ENCODE measurements at regions not wholly inside any gene's neighbourhood (a gene's known extent, or its start where the extent isn't known, plus 50 kb on each side); places are given as distances from the start of the nearest gene placed in this dataset.

- ATAC-seq (no peak), DNase-seq (ENCODE audit: low read depth, low spot score) (no peak)
- H3K27me3 ChIP-seq (ENCODE audit: insufficient read depth, low read length): no peaks in the 10 kb centered on the region
- CTCF ChIA-PET: no interaction called here
- H3K27ac ChIP-seq (ENCODE audit: low read depth, low read length): no peak overlapping the region
- no peak overlapping the region for H3K4me2 ChIP-seq (ENCODE audit: low read length)
- H3K79me2 ChIP-seq (ENCODE audit: insufficient read depth, low read length): no peaks in the 10 kb centered on the region
- H3K9me3 ChIP-seq (ENCODE audit: control insufficient read depth in 1 of 2, insufficient read depth in 1 of 2, low read depth in 1 of 2, low read length in 2 of 2): no peaks in the 10 kb centered on the region
- no peaks in the 10 kb centered on the region for H3K9me2 ChIP-seq (ENCODE audit: insufficient read depth)
- H3K36me3 ChIP-seq (ENCODE audit: control insufficient read depth in 1 of 2, insufficient read depth in 2 of 2, low read length in 2 of 2): no peaks in the 10 kb centered on the region
- TF ChIP-seq SRF (IDR thresholded peaks at IDR 0.05; ENCODE audit: low read depth) (no peak), YY1 (IDR thresholded peaks at IDR 0.05; ENCODE audit: extremely low read depth, insufficient replicate concordance, low read depth, low read length) (no peak), CEBPB (IDR thresholded peaks at IDR 0.05; ENCODE audit: low read depth) (no peak), JUND (IDR thresholded peaks at IDR 0.05) (no peak), ATF3 (IDR thresholded peaks at IDR 0.05) (no peak), SP1 (IDR thresholded peaks at IDR 0.05; ENCODE audit: low read depth) (no peak), POLR2A (IDR thresholded peaks at IDR 0.05; ENCODE audit: borderline replicate concordance, extremely low read depth, insufficient read depth, insufficient read length) (no peak), ZFX (IDR thresholded peaks at IDR 0.05) (no peak), POLR2AphosphoS5 (IDR thresholded peaks at IDR 0.05; ENCODE audit: low read depth, low read length) (no peak), REST (IDR thresholded peaks at IDR 0.05; ENCODE audit: low read depth) (no peak), EZH2phosphoT487 (IDR thresholded peaks at IDR 0.05; ENCODE audit: borderline replicate concordance) (no peak), RAD21 (IDR thresholded peaks at IDR 0.05; ENCODE audit: low read depth) (no peak), CBX3 (IDR thresholded peaks at IDR 0.05; ENCODE audit: low read depth) (no peak), EGR1 (IDR thresholded peaks at IDR 0.05; ENCODE audit: low read depth) (no peak), TCF7L2 (IDR thresholded peaks at IDR 0.05; ENCODE audit: borderline replicate concordance, extremely low read depth, insufficient read depth, insufficient read length) (no peak), FOSL1 (IDR thresholded peaks at IDR 0.05; ENCODE audit: low read depth) (no peak)
- TF ChIP-seq, protein P1, sequence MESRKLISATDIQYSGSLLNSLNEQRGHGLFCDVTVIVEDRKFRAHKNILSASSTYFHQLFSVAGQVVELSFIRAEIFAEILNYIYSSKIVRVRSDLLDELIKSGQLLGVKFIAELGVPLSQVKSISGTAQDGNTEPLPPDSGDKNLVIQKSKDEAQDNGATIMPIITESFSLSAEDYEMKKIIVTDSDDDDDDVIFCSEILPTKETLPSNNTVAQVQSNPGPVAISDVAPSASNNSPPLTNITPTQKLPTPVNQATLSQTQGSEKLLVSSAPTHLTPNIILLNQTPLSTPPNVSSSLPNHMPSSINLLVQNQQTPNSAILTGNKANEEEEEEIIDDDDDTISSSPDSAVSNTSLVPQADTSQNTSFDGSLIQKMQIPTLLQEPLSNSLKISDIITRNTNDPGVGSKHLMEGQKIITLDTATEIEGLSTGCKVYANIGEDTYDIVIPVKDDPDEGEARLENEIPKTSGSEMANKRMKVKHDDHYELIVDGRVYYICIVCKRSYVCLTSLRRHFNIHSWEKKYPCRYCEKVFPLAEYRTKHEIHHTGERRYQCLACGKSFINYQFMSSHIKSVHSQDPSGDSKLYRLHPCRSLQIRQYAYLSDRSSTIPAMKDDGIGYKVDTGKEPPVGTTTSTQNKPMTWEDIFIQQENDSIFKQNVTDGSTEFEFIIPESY (IDR thresholded peaks at IDR 0.05; ENCODE audit: extremely low read depth, insufficient replicate concordance, low read length): no peak
- TF ChIP-seq, protein P2, sequence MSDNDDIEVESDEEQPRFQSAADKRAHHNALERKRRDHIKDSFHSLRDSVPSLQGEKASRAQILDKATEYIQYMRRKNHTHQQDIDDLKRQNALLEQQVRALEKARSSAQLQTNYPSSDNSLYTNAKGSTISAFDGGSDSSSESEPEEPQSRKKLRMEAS (IDR thresholded peaks at IDR 0.05): no peak
- TF ChIP-seq, protein P3, sequence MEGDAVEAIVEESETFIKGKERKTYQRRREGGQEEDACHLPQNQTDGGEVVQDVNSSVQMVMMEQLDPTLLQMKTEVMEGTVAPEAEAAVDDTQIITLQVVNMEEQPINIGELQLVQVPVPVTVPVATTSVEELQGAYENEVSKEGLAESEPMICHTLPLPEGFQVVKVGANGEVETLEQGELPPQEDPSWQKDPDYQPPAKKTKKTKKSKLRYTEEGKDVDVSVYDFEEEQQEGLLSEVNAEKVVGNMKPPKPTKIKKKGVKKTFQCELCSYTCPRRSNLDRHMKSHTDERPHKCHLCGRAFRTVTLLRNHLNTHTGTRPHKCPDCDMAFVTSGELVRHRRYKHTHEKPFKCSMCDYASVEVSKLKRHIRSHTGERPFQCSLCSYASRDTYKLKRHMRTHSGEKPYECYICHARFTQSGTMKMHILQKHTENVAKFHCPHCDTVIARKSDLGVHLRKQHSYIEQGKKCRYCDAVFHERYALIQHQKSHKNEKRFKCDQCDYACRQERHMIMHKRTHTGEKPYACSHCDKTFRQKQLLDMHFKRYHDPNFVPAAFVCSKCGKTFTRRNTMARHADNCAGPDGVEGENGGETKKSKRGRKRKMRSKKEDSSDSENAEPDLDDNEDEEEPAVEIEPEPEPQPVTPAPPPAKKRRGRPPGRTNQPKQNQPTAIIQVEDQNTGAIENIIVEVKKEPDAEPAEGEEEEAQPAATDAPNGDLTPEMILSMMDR (IDR thresholded peaks at IDR 0.05 in 2 of 3, conservative IDR thresholded peaks at IDR 0.05 in 1 of 3; ENCODE audit: borderline replicate concordance in 1 of 3, insufficient read depth in 1 of 3, low read depth in 2 of 3, low read length in 2 of 3): no peak
- no peaks in the 10 kb centered on the region for H3K4me1 ChIP-seq (ENCODE audit: control insufficient read depth in 1 of 2, insufficient read depth in 2 of 2, low read length in 2 of 2)
- no TSS peak for BruUV-seq (replicated peaks)
- H2AFZ ChIP-seq (ENCODE audit: low read depth, low read length, poor library complexity, severe bottlenecking): no peak overlapping the region
- no peak overlapping the region for H3K9ac ChIP-seq (ENCODE audit: low read length)
- intact Hi-C loops (cut with micrococcal nuclease): no loop called here
- POLR2A ChIA-PET: no interaction called here
- no peak overlapping the region for H3K4me3 ChIP-seq (replicated peaks in 1 of 2; ENCODE audit: low read depth in 1 of 2, low read length in 2 of 2)
- no peaks in the 10 kb centered on the region for H4K20me1 ChIP-seq (ENCODE audit: insufficient read depth)
- RAD21 ChIA-PET (ENCODE audit: low non-redundant PET in 1 of 2, low total read pairs in 2 of 2, uncharacterized antibody in 2 of 2, unreplicated experiment in 2 of 2): no interaction called here
Measured at GRCh38 chrX:99800016-99800415, 610.1 kb downstream of the PCDH19 start.
